ENCODE measurements at regions not wholly inside any gene's neighbourhood (a gene's known extent, or its start where the extent isn't known, plus 50 kb on each side); places are given as distances from the start of the nearest gene placed in this dataset.
"Not testable (repeated sequence)": the region's sequence is repeated elsewhere in the genome, so short reads cannot be mapped to it uniquely, and the experiment has no call there.

DNA sequence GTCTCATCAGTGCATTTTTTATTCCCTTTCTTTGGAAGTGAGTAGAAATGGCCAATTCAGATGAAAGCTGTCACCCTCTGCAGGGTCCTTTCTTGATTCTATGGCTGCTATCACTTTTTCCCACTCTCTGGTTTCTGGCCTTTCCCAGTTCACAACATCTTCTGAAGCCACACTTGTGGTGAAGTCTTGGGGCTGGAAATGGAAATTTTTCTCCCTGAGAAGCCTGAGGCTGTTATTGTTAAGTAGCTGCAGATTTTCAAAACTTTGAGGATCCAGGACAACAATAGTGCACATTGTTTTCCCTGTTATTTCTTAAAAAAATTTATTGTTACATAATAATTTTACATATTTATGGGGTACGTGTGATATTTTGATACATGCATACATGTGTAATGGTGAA lies 250.3 kb upstream of the RASGRP1 start:
- no peak for DNase-seq (ENCODE audit: low spot score)

GRCh38 chr15:38817427-38818156 lies 253.0 kb upstream of the RASGRP1 start:
- peak; percentile 89 for DNase-seq (ENCODE audit: low spot score)

GRCh38 chr15:38818157-38818790 lies 253.7 kb upstream of the RASGRP1 start:
- peak; percentile 29 for DNase-seq (ENCODE audit: low spot score)

GRCh38 chr15:38819387-38819950 lies 254.9 kb upstream of the RASGRP1 start:
- no peak for DNase-seq (ENCODE audit: low spot score)

DNA sequence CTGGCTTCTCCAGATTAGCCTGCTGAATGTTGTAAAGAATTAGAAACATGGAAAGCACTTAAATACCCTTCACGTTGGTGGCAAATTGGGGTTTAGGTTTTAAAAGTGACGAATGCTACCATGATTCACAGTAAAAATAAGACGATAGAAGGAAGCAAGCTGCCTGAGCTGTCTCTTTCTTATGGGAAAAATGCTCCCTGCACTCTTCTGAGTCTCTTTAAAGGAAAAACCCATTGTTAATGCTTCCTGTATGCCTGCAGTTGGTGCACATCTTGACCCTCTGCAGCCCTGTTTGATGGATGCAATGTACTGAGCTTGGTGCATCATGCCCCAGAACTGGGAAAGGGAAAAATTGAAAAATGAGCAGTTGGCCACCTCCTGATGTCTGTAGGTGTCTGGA lies 258.6 kb upstream of the RASGRP1 start:
- no peak for DNase-seq (ENCODE audit: low spot score)

GRCh38 chr15:38824719-38825118 lies 260.1 kb upstream of the RASGRP1 start:
- no peak for DNase-seq (ENCODE audit: low spot score)

GRCh38 chr15:38826880-38827279 lies 262.3 kb upstream of the RASGRP1 start:
- DNase-seq (ENCODE audit: low spot score) = no peak

- DNase-seq (ENCODE audit: low spot score) = no peak
Measured at GRCh38 chr15:38828031-38828532, 263.5 kb upstream of the RASGRP1 start.

DNA sequence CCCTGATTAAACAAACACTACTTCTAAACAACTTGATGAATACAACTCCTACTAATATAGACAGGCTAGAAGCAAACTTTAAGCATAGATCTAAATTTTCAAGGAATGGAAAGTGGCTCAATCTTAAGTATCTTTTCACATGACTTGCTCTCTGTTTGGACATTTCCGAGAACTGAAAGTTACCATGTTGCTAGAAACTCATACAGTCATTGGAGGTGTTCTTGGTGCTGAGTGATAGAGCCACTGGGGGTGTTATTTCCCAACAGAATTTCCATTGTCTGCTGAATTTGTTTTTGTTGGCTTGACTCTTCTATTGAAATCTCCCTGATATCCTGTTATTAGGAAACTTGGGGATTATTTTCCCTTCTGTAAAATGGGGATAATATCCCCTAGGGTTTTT lies 264.5 kb upstream of the RASGRP1 start:
- no peak for DNase-seq (ENCODE audit: low spot score)

DNA sequence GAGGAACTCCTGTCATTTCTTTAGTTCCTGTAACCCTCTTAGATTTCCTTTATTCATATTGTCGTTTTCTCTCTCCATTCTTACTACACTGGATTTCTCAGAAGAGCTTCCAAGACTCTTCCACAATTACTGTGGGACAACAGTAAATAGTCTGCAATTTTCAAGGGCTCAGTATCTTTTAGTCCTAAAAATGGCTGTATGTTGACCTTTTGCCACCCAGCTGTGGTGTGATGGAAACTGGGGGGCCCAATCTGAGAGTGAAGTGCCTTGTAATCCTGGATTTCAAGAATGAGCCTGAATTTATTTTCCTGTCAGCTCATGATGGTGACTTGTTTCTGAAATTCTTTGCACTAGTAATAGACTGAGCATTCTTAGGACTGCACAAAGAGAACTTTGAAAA lies 277.6 kb upstream of the RASGRP1 start:
- no peak for DNase-seq (ENCODE audit: low spot score)

DNA sequence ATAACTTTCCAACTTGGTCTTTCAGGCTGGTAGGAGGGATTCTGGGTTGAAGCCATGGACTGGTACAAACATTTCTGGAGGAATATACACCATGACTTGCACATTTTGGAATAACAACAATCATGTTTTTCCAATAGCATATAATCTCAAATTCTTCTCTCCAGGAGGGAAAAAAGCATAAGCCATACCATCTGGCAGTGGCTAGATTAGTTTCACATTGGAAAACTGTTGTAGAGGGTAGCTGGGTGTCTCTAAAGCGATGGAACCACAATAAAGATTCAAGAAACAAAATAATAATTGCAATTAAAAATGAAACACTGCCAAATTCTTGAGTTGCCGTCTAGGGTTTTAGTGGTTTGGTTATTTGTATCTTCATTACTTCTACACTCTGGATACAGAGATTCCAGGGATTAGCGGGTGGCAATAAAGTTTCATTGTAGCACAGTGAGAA lies 278.5 kb upstream of the RASGRP1 start:
- no peak for DNase-seq (ENCODE audit: low spot score)

- no peak for DNase-seq (ENCODE audit: low spot score)
Measured at GRCh38 chr15:38843736-38844590, 279.3 kb upstream of the RASGRP1 start.

DNA sequence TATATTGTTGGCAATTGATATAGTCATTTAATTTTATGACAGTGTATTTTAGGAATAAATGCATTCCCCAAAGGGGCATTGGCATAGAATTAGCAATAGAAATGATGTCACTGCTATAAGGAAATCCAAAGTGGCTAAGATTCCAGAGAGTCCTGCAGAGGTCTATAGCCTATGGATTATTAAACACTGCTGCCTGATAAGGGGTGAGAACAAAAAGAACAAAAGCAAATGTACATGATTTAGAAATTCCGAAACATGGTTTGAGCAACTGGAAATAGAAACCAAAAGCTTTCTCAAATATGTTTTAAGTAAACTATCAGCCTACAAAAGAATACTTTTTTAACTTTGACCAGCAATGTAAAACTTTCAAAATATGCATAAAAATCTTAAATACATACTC lies 280.1 kb upstream of the RASGRP1 start:
- DNase-seq (ENCODE audit: low spot score) = no peak

GRCh38 chr15:38846346-38846745 lies 281.7 kb upstream of the RASGRP1 start:
- DNase-seq (ENCODE audit: low spot score) = no peak

DNA sequence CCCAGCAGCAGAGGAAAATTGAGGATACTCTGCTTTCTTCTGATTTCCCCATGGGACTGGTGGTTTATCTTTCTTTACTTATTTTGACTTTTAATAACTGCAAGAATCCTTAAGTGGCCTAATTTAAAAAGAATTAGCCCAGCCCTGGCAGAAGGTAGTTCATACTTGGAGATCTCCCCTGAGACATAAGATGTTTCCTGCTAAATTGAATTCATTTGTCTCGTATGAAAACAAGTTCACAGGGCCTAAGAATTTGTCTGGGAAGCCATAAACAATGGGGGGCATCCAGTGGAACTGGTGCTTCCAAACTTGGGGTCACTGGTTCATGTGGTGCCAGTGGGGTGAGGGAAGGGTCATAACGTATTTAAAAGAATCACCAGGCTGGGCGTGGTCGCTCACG lies 283.1 kb upstream of the RASGRP1 start:
- DNase-seq (ENCODE audit: low spot score) = no peak

DNA sequence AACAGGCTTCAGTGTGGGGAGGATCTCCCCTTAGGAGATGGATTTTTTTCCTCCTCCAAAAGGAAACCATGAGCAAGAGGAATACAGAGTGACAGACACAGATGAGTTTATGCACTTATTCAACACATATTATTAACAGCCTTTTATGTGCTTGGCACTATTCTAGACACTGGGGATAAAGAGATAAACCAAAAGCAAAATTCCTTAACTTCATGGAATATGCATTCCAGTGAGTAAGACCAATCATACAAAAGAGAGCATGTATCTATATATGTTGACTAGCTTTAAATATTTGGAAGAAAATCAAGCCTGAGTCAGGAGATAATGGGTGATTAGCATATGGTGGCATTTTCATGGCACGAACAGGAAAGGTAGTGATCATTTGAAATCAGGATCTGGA lies 284.4 kb upstream of the RASGRP1 start:
- no peak for DNase-seq (ENCODE audit: low spot score)

DNA sequence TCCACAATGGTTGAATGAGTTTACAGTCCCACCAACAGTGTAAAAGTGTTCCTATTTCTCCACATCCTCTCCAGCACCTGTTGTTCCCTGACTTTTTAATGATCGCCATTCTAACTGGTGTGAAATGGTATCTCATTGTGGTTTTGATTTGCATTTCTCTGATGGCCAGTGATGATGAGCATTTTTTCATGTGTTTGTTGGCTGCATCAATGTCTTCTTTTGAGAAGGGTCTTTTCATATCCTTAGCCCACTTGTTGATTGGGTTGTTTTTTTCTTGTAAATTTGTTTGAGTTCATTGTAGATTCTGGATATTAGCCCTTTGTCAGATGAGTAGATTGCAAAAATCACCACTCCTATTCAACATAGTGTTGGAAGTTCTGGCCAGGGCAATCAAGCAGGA lies 287.6 kb upstream of the RASGRP1 start:
- not testable (repeated sequence) for DNase-seq (ENCODE audit: low spot score)

DNA sequence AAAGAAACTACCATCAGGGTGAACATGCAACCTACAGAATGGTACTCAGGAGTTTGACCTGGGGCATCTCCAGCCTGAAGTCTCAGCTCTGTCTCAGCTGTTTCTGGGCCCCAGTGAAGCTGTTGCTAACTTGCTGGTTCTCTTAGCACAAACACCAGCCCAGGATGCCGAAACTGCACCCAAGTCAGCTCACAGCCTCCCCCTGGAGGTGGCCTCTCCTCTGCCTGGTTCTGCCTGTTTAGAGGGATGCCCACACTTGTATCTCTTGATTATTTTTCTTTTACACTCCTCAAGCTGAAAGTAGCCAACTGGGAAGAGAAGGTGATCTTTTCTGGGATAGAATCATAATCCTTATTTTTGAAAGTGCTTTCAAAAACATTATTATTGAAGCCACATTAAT lies 289.0 kb upstream of the RASGRP1 start:
- peak; percentile 63 for DNase-seq (ENCODE audit: low spot score)

DNA sequence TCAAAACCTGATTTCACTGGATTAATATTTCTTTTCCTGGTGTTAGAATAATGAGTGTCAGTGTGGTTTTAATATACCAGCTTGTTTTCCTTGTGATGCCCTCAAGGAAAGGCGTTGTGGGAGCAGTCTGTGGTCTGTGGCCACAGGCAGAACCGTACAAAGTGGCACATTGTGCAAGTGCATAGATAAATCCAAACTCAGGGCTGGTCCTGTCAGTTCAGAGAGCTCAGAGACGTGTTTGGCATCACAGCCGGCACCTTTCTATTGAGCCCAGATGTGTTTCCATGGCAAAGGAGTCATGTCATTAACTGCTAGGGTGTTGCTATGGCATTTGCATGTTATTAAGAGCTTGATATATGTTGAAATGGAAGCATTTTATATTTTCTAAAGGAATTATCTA lies 289.9 kb upstream of the RASGRP1 start:
- DNase-seq (ENCODE audit: low spot score) = no peak

- DNase-seq (ENCODE audit: low spot score) = no peak
Measured at GRCh38 chr15:38857814-38858213, 293.2 kb upstream of the RASGRP1 start.

- DNase-seq (ENCODE audit: low spot score) = no peak
Measured at GRCh38 chr15:38859574-38859973, 295.0 kb upstream of the RASGRP1 start.

- no peak for DNase-seq (ENCODE audit: low spot score)
Measured at GRCh38 chr15:38860253-38860652, 295.6 kb upstream of the RASGRP1 start.
